ENCODE measurements at regions not wholly inside any gene's neighbourhood (a gene's known extent, or its start where the extent isn't known, plus 50 kb on each side); places are given as distances from the start of the nearest gene placed in this dataset.
A peak's percentile ranks its signal among the peaks of the same experiment; 100 is the strongest.
"Not testable (repeated sequence)": the region's sequence is repeated elsewhere in the genome, so short reads cannot be mapped to it uniquely, and the experiment has no call there.

DNA sequence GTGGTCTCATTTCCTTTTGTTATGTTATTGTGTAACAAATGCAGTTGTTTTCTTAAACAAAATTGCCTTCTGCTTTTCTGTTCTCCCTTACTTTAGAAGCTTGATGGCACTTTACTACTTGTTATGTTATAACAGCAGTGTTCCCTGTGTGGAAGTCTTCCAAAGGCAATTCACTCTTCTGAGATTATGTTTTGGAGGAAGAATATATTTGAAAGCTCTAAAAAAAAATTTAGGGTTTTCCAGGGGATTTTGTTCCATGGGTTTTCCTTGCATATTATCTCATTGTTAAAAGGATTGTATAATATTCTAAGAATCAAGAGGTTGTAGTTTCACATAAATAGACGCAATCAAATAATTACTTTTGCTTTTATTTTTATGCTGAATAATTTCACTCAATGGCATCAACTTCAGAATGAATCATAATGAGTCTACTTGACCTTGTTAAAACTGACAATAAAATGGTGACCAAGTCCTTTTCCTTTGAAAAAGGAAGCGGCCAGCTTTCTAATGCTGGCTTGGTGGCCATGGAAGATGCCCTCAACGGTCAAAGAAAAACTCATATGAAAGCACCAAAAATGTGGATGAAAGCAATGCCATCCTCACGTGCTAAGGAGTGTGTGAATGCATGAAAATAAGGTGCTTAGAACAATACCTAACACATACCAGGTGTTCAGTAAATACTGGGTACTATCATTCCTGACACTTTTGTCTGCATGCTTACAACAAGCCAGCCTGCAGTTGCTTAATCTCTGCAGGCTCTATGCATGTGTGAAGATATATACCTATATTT, 92.4 kb upstream of the KLF6 start:
- ChIA-PET CTCF (no interaction called here), POLR2A (interaction anchor here (1.1 to 6.6 kb wide), 2 partner anchors 11 to 93 kb away, joined by 3 to 57 read pairs; partner anchors contain the start of gene KLF6)
- Mint-ChIP-seq H3K27ac (peak overlapping the region; percentile 19 to 100 (median 94)), H3K9me3 (no peaks in the 10 kb centered on the region), H3K36me3 (no peaks in the 10 kb centered on the region), H3K4me3 (peak overlapping the region in 2 of 7 donors; percentile 36 to 70), H3K27me3 (no peaks in the 10 kb centered on the region), H3K4me1 (peaks cover 44 to 68% (median 48%) of the 10 kb centered on the region in 3 donors)
- no peaks in the 10 kb centered on the region for H3K9me3 ChIP-seq (ENCODE audit: low read length)
- DNase-seq = no peak
- no peak overlapping the region for H3K4me3 ChIP-seq (ENCODE audit: low read length)
- no peaks in the 10 kb centered on the region for H3K27me3 ChIP-seq (ENCODE audit: insufficient read depth, low read length, poor library complexity, severe bottlenecking)
- peak overlapping the region; percentile 33 for H3K27ac ChIP-seq (ENCODE audit: low read depth, low read length)
- no peaks in the 10 kb centered on the region for H3K36me3 ChIP-seq (ENCODE audit: insufficient read depth, low read length)
- H3K4me1 ChIP-seq (ENCODE audit: insufficient read depth, low read length) = peaks cover 54% of the 10 kb centered on the region

DNA sequence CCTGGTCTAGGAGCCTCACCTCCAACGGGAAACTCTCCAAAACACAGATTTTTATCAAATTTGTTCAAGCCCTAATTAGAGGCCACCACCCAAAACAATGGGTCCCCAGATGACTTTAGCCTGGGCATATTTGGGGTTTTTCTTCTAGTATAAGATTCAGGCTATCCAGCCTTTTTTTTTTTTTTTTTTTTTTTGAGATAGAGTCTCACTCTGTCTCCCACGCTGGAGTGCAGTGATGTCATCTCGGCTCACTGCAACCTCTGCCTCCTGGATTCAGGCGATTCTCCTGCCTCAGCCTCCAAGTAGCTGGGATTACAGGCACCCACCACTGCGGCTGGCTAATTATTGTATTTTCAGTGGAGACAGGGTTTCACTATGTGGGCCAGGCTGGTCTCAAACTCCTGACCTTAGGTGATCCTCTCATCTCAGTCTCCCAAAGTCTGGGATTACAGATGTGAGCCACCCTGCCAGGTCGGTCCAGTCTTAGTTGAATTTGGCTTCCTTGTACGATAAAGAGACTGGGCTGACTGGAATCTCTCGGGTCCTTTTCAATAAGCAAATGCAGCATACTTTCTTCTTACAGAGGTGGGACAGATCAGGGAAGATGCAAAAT, 91.4 kb upstream of the KLF6 start:
- Mint-ChIP-seq H3K4me3 (peak overlapping the region in 6 of 7 donors; percentile 64 to 80 (median 72)), H3K36me3 (no peaks in the 10 kb centered on the region), H3K27me3 (no peaks in the 10 kb centered on the region), H3K27ac (peak overlapping the region; percentile 93 to 100 (median 98)), H3K9me3 (no peaks in the 10 kb centered on the region), H3K4me1 (peaks cover 52 to 78% (median 57%) of the 10 kb centered on the region in 3 donors)
- Histone ChIP-seq H3K27me3 (ENCODE audit: insufficient read depth, low read length, poor library complexity, severe bottlenecking) (no peaks in the 10 kb centered on the region), H3K4me1 (ENCODE audit: insufficient read depth, low read length) (peaks cover 59% of the 10 kb centered on the region), H3K9me3 (ENCODE audit: low read length) (no peaks in the 10 kb centered on the region), H3K4me3 (ENCODE audit: low read length) (peak overlapping the region; percentile 44), H3K27ac (ENCODE audit: low read depth, low read length) (peak overlapping the region; percentile 91), H3K36me3 (ENCODE audit: insufficient read depth, low read length) (no peaks in the 10 kb centered on the region)
- DNase-seq = no peak
- ChIA-PET CTCF (interaction anchor here (1.3 to 2.6 kb wide), 3 partner anchors 23 to 91 kb away, joined by 3 to 9 read pairs (median 4); partner anchors contain the start of gene KLF6), POLR2A (interaction anchor here (0.7 to 6.6 kb wide), 3 partner anchors 10 to 100 kb away, joined by 3 to 57 read pairs (median 3); partner anchors contain the start of gene KLF6)

DNA sequence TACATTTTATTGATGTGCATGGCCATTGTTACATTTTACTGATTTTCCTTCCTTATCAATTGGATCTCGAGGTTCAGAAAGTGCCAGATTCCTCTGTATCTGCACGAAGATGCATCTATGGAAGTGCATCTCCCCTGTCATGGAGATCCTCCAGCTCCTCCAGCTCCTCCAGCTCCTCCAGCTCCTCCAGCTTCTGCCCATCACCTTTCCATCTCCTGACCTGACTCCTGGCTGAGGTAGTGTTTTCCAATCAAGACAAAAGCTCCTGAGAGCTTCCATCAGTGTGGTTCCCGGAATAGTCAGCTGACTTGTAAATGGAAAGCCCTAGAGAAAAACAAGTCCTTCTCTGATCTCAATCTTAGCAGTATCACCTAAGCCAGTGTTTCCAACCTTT, 90.8 kb upstream of the KLF6 start:
- peak overlapping the region; percentile 52 to 80 (median 72) for H3K4me3 Mint-ChIP-seq
- peak overlapping the region; percentile 44 for H3K4me3 ChIP-seq (ENCODE audit: low read length)
- ChIA-PET POLR2A (interaction anchor here (0.5 to 6.6 kb wide), 4 partner anchors 12 to 99 kb away, joined by 3 to 57 read pairs (median 4); partner anchors contain the start of gene KLF6), CTCF (interaction anchor here (1.3 to 2.6 kb wide), 5 partner anchors 10 to 90 kb away, joined by 3 to 9 read pairs (median 4); partner anchors contain the start of gene KLF6)
- peak overlapping the region; percentile 91 for H3K27ac ChIP-seq (ENCODE audit: low read depth, low read length)
- DNase-seq = no peak
- no peaks in the 10 kb centered on the region for H3K36me3 Mint-ChIP-seq
- H3K27ac Mint-ChIP-seq = peak overlapping the region; percentile 93 to 100 (median 98)
- H3K27me3 Mint-ChIP-seq = no peaks in the 10 kb centered on the region
- H3K9me3 Mint-ChIP-seq = no peaks in the 10 kb centered on the region
- no peaks in the 10 kb centered on the region for H3K36me3 ChIP-seq (ENCODE audit: insufficient read depth, low read length)
- no peaks in the 10 kb centered on the region for H3K9me3 ChIP-seq (ENCODE audit: low read length)
- no peaks in the 10 kb centered on the region for H3K27me3 ChIP-seq (ENCODE audit: insufficient read depth, low read length, poor library complexity, severe bottlenecking)
- H3K4me1 ChIP-seq (ENCODE audit: insufficient read depth, low read length) = peaks cover 59% of the 10 kb centered on the region
- H3K4me1 Mint-ChIP-seq = peaks cover 53 to 79% (median 59%) of the 10 kb centered on the region in 3 donors

DNA sequence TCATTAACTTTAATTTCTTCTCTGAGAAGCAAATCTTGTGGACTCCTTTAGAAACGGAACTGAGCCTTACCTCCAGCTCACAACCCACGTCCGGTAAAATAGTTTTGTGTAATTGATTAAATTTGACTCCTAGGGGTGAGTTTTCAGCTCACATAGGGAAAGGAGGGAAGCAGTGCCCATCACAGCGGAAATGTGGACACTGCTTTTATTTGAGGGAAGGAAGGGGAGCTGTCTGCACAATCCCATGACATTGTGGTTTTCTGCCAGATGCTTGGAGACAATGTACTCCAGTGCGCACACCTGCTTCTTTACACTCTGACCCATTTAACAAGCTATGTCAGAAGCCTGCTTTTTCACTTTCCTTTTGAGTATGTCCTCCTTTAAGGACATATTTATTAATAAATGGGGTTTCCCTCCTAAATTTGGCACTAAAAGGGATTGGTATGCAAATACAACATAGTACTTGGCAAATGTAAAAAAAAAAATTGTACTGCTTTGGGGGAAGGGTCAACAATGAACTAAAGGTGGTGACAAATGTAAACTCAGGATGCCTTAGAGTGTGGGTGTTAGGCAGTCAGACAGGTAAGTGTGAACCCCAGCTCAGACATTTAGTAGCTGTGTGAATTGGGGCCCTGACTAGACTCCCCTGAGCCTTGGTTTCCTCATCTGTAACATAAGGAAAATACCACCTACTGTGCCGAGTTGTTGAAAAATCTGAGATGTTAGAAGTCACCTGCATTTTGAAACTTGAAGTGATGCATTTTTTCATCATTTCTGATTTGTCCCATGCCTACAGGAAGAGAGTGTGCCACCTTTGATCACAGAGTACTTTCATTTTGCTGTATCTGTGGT, 90.2 kb upstream of the KLF6 start:
- DNase-seq = peak; percentile 27 to 74 (median 42)
- H3K4me3 Mint-ChIP-seq = peak overlapping the region; percentile 52 to 80 (median 72)
- H3K27ac ChIP-seq (ENCODE audit: low read depth, low read length) = peak overlapping the region; percentile 91
- H3K36me3 Mint-ChIP-seq = no peaks in the 10 kb centered on the region
- H3K4me1 ChIP-seq (ENCODE audit: insufficient read depth, low read length) = peaks cover 59% of the 10 kb centered on the region
- peaks cover 53 to 79% (median 59%) of the 10 kb centered on the region in 3 donors for H3K4me1 Mint-ChIP-seq
- ChIA-PET POLR2A (interaction anchor here (0.5 to 6.6 kb wide), 13 partner anchors 13 to 98 kb away, joined by 3 to 57 read pairs (median 3); partner anchors contain the start of gene KLF6), CTCF (interaction anchor here (1.2 to 2.6 kb wide), 6 partner anchors 9 to 90 kb away, joined by 3 to 9 read pairs (median 4); partner anchors contain the start of gene KLF6)
- no peaks in the 10 kb centered on the region for H3K36me3 ChIP-seq (ENCODE audit: insufficient read depth, low read length)
- no peaks in the 10 kb centered on the region for H3K27me3 ChIP-seq (ENCODE audit: insufficient read depth, low read length, poor library complexity, severe bottlenecking)
- H3K4me3 ChIP-seq (ENCODE audit: low read length) = peak overlapping the region; percentile 44
- H3K9me3 ChIP-seq (ENCODE audit: low read length) = no peaks in the 10 kb centered on the region
- no peaks in the 10 kb centered on the region for H3K9me3 Mint-ChIP-seq
- H3K27ac Mint-ChIP-seq = peak overlapping the region; percentile 93 to 100 (median 98)
- no peaks in the 10 kb centered on the region for H3K27me3 Mint-ChIP-seq

DNA sequence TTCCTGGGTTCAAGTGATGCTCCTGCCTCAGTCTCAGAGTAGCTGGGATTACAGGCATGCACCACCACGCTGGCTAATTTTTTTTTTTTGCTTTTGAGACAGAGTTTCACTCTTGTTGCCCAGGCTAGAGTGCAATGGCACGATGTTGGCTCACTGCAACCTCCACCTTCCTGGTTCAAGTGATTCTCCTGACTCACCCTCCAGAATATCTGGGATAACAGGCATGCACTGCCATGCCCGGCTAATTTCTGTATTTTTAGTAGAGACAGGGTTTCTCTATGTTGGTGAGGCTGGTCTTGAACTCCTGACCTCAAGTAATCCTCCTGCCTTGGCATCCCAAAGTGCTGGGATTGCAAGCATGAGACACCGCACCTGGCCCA, 89.6 kb upstream of the KLF6 start:
- ChIA-PET CTCF (interaction anchor here (1.2 to 2.6 kb wide), 4 partner anchors 9 to 89 kb away, joined by 3 to 9 read pairs (median 4); partner anchors contain the start of gene KLF6), POLR2A (interaction anchor here (0.6 to 6.6 kb wide), 8 partner anchors 18 to 91 kb away, joined by 3 to 57 read pairs (median 4); partner anchors contain the start of gene KLF6)
- Mint-ChIP-seq H3K4me1 (peaks cover 53 to 75% (median 59%) of the 10 kb centered on the region in 3 donors), H3K27ac (peak overlapping the region; percentile 93 to 100 (median 98)), H3K4me3 (peak overlapping the region; percentile 52 to 80 (median 72))
- H3K36me3 Mint-ChIP-seq; H3K36me3 ChIP-seq (ENCODE audit: insufficient read depth, low read length); H3K9me3 Mint-ChIP-seq; H3K27me3 ChIP-seq (ENCODE audit: insufficient read depth, low read length, poor library complexity, severe bottlenecking); DNase-seq; H3K27me3 Mint-ChIP-seq; H3K4me3 ChIP-seq (ENCODE audit: low read length); H3K9me3 ChIP-seq (ENCODE audit: low read length): not testable (repeated sequence)
- peaks cover 59% of the 10 kb centered on the region for H3K4me1 ChIP-seq (ENCODE audit: insufficient read depth, low read length)
- peak overlapping the region; percentile 91 for H3K27ac ChIP-seq (ENCODE audit: low read depth, low read length)

DNA sequence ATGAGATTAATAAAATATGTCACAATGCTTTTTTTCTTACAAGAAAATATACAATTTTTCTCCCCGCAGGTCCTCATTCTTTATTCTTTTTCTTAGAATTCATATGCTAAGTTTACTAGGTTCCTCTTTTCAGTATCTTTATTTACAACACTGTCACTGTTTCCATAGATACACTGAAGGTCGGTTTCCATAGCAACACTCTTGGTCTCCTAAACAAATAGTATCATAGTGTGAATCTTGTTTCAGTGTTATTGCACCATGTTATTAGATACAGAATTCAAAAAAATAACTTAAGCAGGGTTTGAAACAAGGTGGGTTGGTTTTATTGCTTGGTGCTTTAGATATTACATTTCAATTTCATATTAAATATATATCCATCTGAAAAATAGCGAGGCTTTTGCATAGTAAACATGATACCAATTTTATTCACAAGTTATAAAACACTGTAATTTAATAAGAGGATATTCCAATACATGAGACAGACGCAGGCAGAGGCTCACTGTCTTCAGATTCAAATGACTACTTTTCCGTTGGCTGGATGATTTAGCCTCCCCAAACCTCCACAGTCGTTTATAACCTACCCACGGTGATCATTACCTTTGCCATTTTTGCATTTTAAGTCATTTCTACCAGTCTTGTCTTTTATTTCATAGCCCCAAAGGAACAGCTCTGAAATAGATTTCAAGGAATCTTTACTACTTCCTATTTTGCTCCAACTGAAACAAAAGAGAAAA, 88.9 kb upstream of the KLF6 start:
- Histone ChIP-seq H3K27ac (ENCODE audit: low read depth, low read length) (peak overlapping the region; percentile 91), H3K4me1 (ENCODE audit: insufficient read depth, low read length) (peaks cover 59% of the 10 kb centered on the region), H3K27me3 (ENCODE audit: insufficient read depth, low read length, poor library complexity, severe bottlenecking) (no peaks in the 10 kb centered on the region), H3K4me3 (ENCODE audit: low read length) (no peak overlapping the region), H3K9me3 (ENCODE audit: low read length) (no peaks in the 10 kb centered on the region), H3K36me3 (ENCODE audit: insufficient read depth, low read length) (no peaks in the 10 kb centered on the region)
- peak in 3 of 5 donors; percentile 58 to 84 (median 59) for DNase-seq
- ChIA-PET CTCF (no interaction called here), POLR2A (interaction anchor here (0.9 to 6.6 kb wide), 2 partner anchors 15 to 90 kb away, joined by 3 to 57 read pairs; partner anchors contain the start of gene KLF6)
- Mint-ChIP-seq H3K9me3 (no peaks in the 10 kb centered on the region), H3K27me3 (no peaks in the 10 kb centered on the region), H3K36me3 (no peaks in the 10 kb centered on the region), H3K4me1 (peaks cover 54 to 68% (median 59%) of the 10 kb centered on the region in 3 donors), H3K4me3 (peak overlapping the region; percentile 2 to 70 (median 48)), H3K27ac (peak overlapping the region; percentile 93 to 100 (median 96))

Data from CD8-positive, alpha-beta memory T cell (primary cell).